IMR-90 (cell line): ENCODE measurements at regions not wholly inside any gene's neighbourhood (a gene's known extent, or its start where the extent isn't known, plus 50 kb on each side); places are given as distances from the start of the nearest gene placed in this dataset.

Experiments
- ATAC-seq: fragments of 200-7000 bp; cut with Tn5 transposase; 2 replicates; pipeline ENCODE4 v1.9.1; 2020; ENCODE audit warnings: low read depth, mild to moderate bottlenecking, moderate library complexity
- BruUV-seq: library from RNA; stranded (reverse); fragments of 400-500 nt; replicated peaks from 2 replicates; lab custom pipeline; 2021; lab: Mats Ljungman, UMichigan
- CTCF ChIA-PET: fragments of 300-600 bp; formaldehyde crosslinking; extraction: SDS; loops from one replicate; lab custom pipeline; 2021; ENCODE audit warnings: antibody characterized with exemption; lab: Yijun Ruan, JAX
- POLR2A ChIA-PET: fragments of 300-600 bp; sonication (Branson Sonifier 250); formaldehyde crosslinking; loops from one replicate; lab custom pipeline; 2022; ENCODE audit warnings: antibody characterized with exemption; ENCODE audit not compliant: unreplicated experiment; lab: Charles Lee
- DNase-seq: peaks from one replicate; pipeline ENCODE4 v3.0.0; 2013
- H2AFZ ChIP-seq: replicated peaks from 2 replicates; pipeline ENCODE3; 2013; ENCODE audit warnings: low read length, mild to moderate bottlenecking; ENCODE audit not compliant: poor library complexity
- H2AK5ac ChIP-seq: 2 replicates; pipeline ENCODE4 v1.6.1; 2013; ENCODE audit warnings: low read depth, low read length, inconsistent platforms
- H2AK9ac ChIP-seq: replicated peaks from 2 replicates; pipeline ENCODE3; 2013; ENCODE audit warnings: mild to moderate bottlenecking, low read depth, low read length, moderate library complexity; ENCODE audit not compliant: poor library complexity
- H2BK120ac ChIP-seq: 2 replicates; pipeline ENCODE4 v1.6.1; 2013; ENCODE audit warnings: low read depth, low read length, inconsistent platforms
- H2BK15ac ChIP-seq: 3 replicates; pipeline ENCODE4 v1.6.1; 2013; ENCODE audit warnings: low read depth, low read length, inconsistent platforms
- H2BK20ac ChIP-seq: 2 replicates; pipeline ENCODE4 v1.6.1; 2013; ENCODE audit warnings: low read depth, mild to moderate bottlenecking, inconsistent platforms, low read length, moderate library complexity
- H2BK5ac ChIP-seq: 2 replicates; pipeline ENCODE4 v1.6.1; 2013; ENCODE audit warnings: mild to moderate bottlenecking, low read depth, low read length, inconsistent platforms; ENCODE audit not compliant: poor library complexity, severe bottlenecking
- H3K14ac ChIP-seq: replicated peaks from 2 replicates; pipeline ENCODE4 v1.6.1; 2013; ENCODE audit warnings: low read depth, low read length, inconsistent platforms
- H3K18ac ChIP-seq: 2 replicates; pipeline ENCODE4 v1.6.1; 2013; ENCODE audit warnings: low read depth, low read length, control low read depth
- H3K23ac ChIP-seq: 2 replicates; pipeline ENCODE4 v1.6.1; 2013; ENCODE audit warnings: low read depth, low read length, inconsistent platforms
- H3K27ac ChIP-seq: 2 replicates; pipeline ENCODE4 v1.5.1; 2013; ENCODE audit warnings: mild to moderate bottlenecking, control low read depth, low read length; ENCODE audit not compliant: insufficient read depth
- H3K27me3 ChIP-seq: 2 replicates; pipeline ENCODE4 v1.6.1; 2013; ENCODE audit warnings: low read length; ENCODE audit not compliant: control insufficient read depth, insufficient read depth
- H3K36me3 ChIP-seq: 2 replicates; pipeline ENCODE4 v1.6.1; 2013; ENCODE audit warnings: low read length, mixed read lengths; ENCODE audit not compliant: control insufficient read depth, insufficient read depth
- H3K4ac ChIP-seq: 2 replicates; pipeline ENCODE4 v1.6.1; 2013; ENCODE audit warnings: low read depth, low read length, inconsistent platforms
- H3K4me1 ChIP-seq: 2 replicates; pipeline ENCODE4 v1.6.1; 2013; ENCODE audit warnings: low read length, mixed read lengths; ENCODE audit not compliant: control insufficient read depth, insufficient read depth
- H3K4me2 ChIP-seq: 2 replicates; pipeline ENCODE4 v1.6.1; 2013; ENCODE audit warnings: low read depth, mild to moderate bottlenecking, control low read depth, low read length, moderate library complexity
- H3K4me3 ChIP-seq: 2 replicates; pipeline ENCODE4 v1.5.1; 2013; ENCODE audit warnings: low read depth, mild to moderate bottlenecking, control low read depth, low read length, moderate library complexity; ENCODE audit not compliant: insufficient read depth
- H3K56ac ChIP-seq: 2 replicates; pipeline ENCODE4 v1.6.1; 2013; ENCODE audit warnings: low read length, inconsistent platforms; ENCODE audit not compliant: insufficient read depth; ENCODE audit errors: extremely low read depth
- H3K79me1 ChIP-seq, 2 experiments: 2 replicates each; pipeline ENCODE4 v1.6.1; 2013; ENCODE audit warnings: low read length in 2 of 2, inconsistent platforms in 1 of 2, low read depth in 1 of 2
- H3K9ac ChIP-seq: 2 replicates; pipeline ENCODE4 v1.6.1; 2013; ENCODE audit warnings: low read depth, low read length, control low read depth
- H3K9me1 ChIP-seq: 2 replicates; pipeline ENCODE4 v1.6.1; 2013; ENCODE audit warnings: low read length, inconsistent platforms; ENCODE audit not compliant: insufficient read depth
- H3K9me3 ChIP-seq: 2 replicates; pipeline ENCODE4 v1.6.1; 2013; ENCODE audit warnings: low read length; ENCODE audit not compliant: control insufficient read depth, insufficient read depth
- H4K20me1 ChIP-seq: 2 replicates; pipeline ENCODE4 v1.6.1; 2013; ENCODE audit warnings: low read length, inconsistent platforms; ENCODE audit not compliant: insufficient read depth
- H4K5ac ChIP-seq: 2 replicates; pipeline ENCODE4 v1.6.1; 2013; ENCODE audit warnings: mild to moderate bottlenecking, low read depth, low read length, control low read depth
- H4K8ac ChIP-seq, 2 experiments: 2 replicates each; pipeline ENCODE4 v1.6.1; 2013; ENCODE audit warnings: low read depth in 2 of 2, low read length in 2 of 2, control low read depth in 1 of 2, inconsistent platforms in 1 of 2
- H4K91ac ChIP-seq: 2 replicates; pipeline ENCODE4 v1.6.1; 2013; ENCODE audit warnings: low read depth, low read length, inconsistent platforms; ENCODE audit not compliant: insufficient read depth
- BHLHE40 ChIP-seq: fragments of 150-350 bp; IDR thresholded peaks from 2 replicates; pipeline ENCODE4 v1.6.1; 2016; ENCODE audit warnings: mild to moderate bottlenecking, low read depth, low read length
- CEBPB ChIP-seq: IDR thresholded peaks from 2 replicates; pipeline ENCODE4 v1.6.1; 2012; ENCODE audit warnings: low read depth, low read length, improper control_type of control experiment
- FOS ChIP-seq: fragments of 150-350 bp; IDR thresholded peaks from 2 replicates; pipeline ENCODE4 v1.6.1; 2016; ENCODE audit warnings: low read depth, low read length
- MAZ ChIP-seq: IDR thresholded peaks from 2 replicates; pipeline ENCODE4 v1.6.1; 2012; ENCODE audit warnings: low read depth, mild to moderate bottlenecking, low read length, improper control_type of control experiment, moderate library complexity, borderline replicate concordance
- MXI1 ChIP-seq: IDR thresholded peaks from 2 replicates; pipeline ENCODE4 v1.6.1; 2012; ENCODE audit warnings: low read depth, mild to moderate bottlenecking, low read length, moderate library complexity, borderline replicate concordance
- NFE2L2 ChIP-seq: fragments of 150-350 bp; IDR thresholded peaks from 2 replicates; pipeline ENCODE4 v1.6.1; 2016; ENCODE audit warnings: low read depth, mild to moderate bottlenecking, low read length
- POLR2A ChIP-seq: IDR thresholded peaks from 2 replicates; pipeline ENCODE4 v1.6.1; 2012; ENCODE audit warnings: mild to moderate bottlenecking, low read depth, low read length
- RCOR1 ChIP-seq: IDR thresholded peaks from 2 replicates; pipeline ENCODE4 v1.6.1; 2012; ENCODE audit warnings: mild to moderate bottlenecking, low read length, improper control_type of control experiment; ENCODE audit not compliant: insufficient replicate concordance
- RFX5 ChIP-seq: IDR thresholded peaks from 2 replicates; pipeline ENCODE4 v1.8.0; 2012; ENCODE audit warnings: low read depth, mild to moderate bottlenecking, low read length, moderate library complexity
- SMC3 ChIP-seq: fragments of 150-350 bp; IDR thresholded peaks from 2 replicates; pipeline ENCODE4 v1.6.1; 2016; ENCODE audit warnings: low read depth, mild to moderate bottlenecking, antibody characterized with exemption, low read length, moderate library complexity
- WGBS, 2 experiments: methylation state at CpG; one replicate each; pipeline versions ENCODE4 v1.1.5 to v1.1.7; 2013; ENCODE audit warnings: missing lambda C conversion rate in 2 of 2; ENCODE audit not compliant: insufficient read length in 1 of 2; ENCODE audit errors: extremely low coverage in 2 of 2; 5-methylcytosine and 5-hydroxymethylcytosine counted together
- dilution Hi-C: fragments of 300-500 bp; cut with HindIII; formaldehyde crosslinking; loops from one replicate; pipeline ENCODE4 v1.14.3; 2018; ENCODE audit warnings: low sequenced_read_pairs; ENCODE audit not compliant: unreplicated experiment
- in situ Hi-C: fragments of 300-500 bp; cut with MboI; formaldehyde crosslinking; loops from 3 replicates; pipeline ENCODE4 v1.14.3; 2019; ENCODE audit warnings: low sequenced_read_pairs, inconsistent platforms, mixed read lengths
- intact Hi-C: fragments of 100-400 bp; cut with micrococcal nuclease; formaldehyde crosslinking; loops from 2 replicates; pipeline ENCODE4 v1.10.0; 2022
- TF ChIP-seq, protein P1 (sequence below): fragments of 150-350 bp; IDR thresholded peaks from 2 replicates; pipeline ENCODE4 v1.6.1; 2017; ENCODE audit warnings: mild to moderate bottlenecking, antibody characterized with exemption, low read length, low read depth
- TF ChIP-seq, protein P2 (sequence below): conservative IDR thresholded peaks from 2 replicates; pipeline ENCODE4 v1.5.1; 2012; ENCODE audit warnings: mild to moderate bottlenecking, low read depth, low read length, improper control_type of control experiment
- TF ChIP-seq, protein P3 (sequence below): fragments of 150-350 bp; IDR thresholded peaks from 2 replicates; pipeline ENCODE4 v1.6.1; 2016; ENCODE audit warnings: low read depth, mild to moderate bottlenecking, low read length, moderate library complexity, borderline replicate concordance

DNA sequence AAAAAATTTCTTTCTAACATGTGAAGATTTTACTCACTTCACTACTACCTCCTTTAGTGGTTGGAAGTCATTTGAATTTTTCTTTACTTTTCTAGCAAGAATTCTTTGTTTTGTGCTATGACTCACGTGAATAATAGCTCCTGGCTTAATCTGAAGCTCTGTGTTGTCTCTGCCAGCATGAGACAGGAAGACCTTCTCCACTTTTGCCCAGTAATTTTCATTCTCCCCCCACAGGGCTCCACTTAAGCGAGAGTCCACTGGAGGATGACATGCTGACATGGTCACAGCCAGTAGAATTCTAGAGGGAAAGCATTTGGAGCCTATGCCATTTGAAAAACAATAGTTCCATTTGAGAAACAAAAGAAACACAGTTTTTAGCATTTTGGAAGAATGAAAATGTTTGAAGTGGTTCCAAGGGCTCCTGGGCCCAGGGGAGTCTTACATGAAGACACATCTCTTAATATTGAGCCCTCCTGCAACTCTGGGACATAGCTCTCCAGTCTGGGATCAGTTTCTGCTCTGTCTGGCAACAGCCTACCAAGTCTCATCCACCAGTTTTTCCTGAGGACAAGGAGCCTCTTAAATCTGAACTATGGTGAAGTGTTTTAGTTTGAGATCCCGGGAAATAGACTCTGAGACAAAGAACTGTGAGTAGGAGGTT, 231.4 kb downstream of the PAX1 start:
- Histone ChIP-seq H3K18ac (no peak overlapping the region), H3K56ac (no peak overlapping the region), H3K4me1 (no peaks in the 10 kb centered on the region), H4K5ac (no peak overlapping the region), H2BK5ac (no peak overlapping the region), H2BK120ac (no peak overlapping the region), H3K9me1 (no peaks in the 10 kb centered on the region), H2AK9ac (no peak overlapping the region), H2AK5ac (no peak overlapping the region), H3K4me2 (no peak overlapping the region), H3K4ac (no peak overlapping the region), H3K27ac (no peak overlapping the region), H4K20me1 (no peaks in the 10 kb centered on the region), H3K79me1 (no peaks in the 10 kb centered on the region), H3K14ac (no peak overlapping the region), H3K9ac (no peak overlapping the region), H2BK15ac (no peak overlapping the region), H4K91ac (no peak overlapping the region), H3K9me3 (peaks cover 21% of the 10 kb centered on the region), H3K23ac (no peak overlapping the region), H2AFZ (no peak overlapping the region), H3K27me3 (no peaks in the 10 kb centered on the region), H2BK20ac (no peak overlapping the region), H4K8ac (no peak overlapping the region), H3K36me3 (no peaks in the 10 kb centered on the region), H3K4me3 (no peak overlapping the region)
- POLR2A ChIA-PET: no interaction called here
- TF ChIP-seq FOS: no peak
- no peak for TF ChIP-seq RCOR1
- TF ChIP-seq MAZ: no peak
- TF ChIP-seq BHLHE40: no peak
- TF ChIP-seq, protein P1, sequence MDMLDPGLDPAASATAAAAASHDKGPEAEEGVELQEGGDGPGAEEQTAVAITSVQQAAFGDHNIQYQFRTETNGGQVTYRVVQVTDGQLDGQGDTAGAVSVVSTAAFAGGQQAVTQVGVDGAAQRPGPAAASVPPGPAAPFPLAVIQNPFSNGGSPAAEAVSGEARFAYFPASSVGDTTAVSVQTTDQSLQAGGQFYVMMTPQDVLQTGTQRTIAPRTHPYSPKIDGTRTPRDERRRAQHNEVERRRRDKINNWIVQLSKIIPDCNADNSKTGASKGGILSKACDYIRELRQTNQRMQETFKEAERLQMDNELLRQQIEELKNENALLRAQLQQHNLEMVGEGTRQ: no peak
- TF ChIP-seq RFX5: no peak
- TF ChIP-seq NFE2L2: no peak
- no peak for TF ChIP-seq SMC3
- TF ChIP-seq, protein P2, sequence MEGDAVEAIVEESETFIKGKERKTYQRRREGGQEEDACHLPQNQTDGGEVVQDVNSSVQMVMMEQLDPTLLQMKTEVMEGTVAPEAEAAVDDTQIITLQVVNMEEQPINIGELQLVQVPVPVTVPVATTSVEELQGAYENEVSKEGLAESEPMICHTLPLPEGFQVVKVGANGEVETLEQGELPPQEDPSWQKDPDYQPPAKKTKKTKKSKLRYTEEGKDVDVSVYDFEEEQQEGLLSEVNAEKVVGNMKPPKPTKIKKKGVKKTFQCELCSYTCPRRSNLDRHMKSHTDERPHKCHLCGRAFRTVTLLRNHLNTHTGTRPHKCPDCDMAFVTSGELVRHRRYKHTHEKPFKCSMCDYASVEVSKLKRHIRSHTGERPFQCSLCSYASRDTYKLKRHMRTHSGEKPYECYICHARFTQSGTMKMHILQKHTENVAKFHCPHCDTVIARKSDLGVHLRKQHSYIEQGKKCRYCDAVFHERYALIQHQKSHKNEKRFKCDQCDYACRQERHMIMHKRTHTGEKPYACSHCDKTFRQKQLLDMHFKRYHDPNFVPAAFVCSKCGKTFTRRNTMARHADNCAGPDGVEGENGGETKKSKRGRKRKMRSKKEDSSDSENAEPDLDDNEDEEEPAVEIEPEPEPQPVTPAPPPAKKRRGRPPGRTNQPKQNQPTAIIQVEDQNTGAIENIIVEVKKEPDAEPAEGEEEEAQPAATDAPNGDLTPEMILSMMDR: no peak
- no peak for TF ChIP-seq CEBPB
- TF ChIP-seq, protein P3, sequence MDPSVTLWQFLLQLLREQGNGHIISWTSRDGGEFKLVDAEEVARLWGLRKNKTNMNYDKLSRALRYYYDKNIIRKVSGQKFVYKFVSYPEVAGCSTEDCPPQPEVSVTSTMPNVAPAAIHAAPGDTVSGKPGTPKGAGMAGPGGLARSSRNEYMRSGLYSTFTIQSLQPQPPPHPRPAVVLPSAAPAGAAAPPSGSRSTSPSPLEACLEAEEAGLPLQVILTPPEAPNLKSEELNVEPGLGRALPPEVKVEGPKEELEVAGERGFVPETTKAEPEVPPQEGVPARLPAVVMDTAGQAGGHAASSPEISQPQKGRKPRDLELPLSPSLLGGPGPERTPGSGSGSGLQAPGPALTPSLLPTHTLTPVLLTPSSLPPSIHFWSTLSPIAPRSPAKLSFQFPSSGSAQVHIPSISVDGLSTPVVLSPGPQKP: no peak
- no peak for TF ChIP-seq POLR2A
- no peak for TF ChIP-seq MXI1
- no TSS peak for BruUV-seq
- in situ Hi-C loops: no loop called here
- CTCF ChIA-PET: no interaction called here
- ATAC-seq (no peak), DNase-seq (no peak)
- intact Hi-C loops: no loop called here
- no CpG with 5 or more reads among the region's 3 CpGs for WGBS, 2 experiments
- dilution Hi-C loops: no loop called here
